NCI-H2107 treated with DMSO at 0.1 percent for 48 hours (cell line): ENCODE measurements at regions not wholly inside any gene's neighbourhood (a gene's known extent, or its start where the extent isn't known, plus 50 kb on each side); places are given as distances from the start of the nearest gene placed in this dataset.

Source experiments
- DNase-seq: peaks from one replicate; lab custom pipeline; 2025; ENCODE audit not compliant: unreplicated experiment; lab: John Stamatoyannopoulos, UW

DNA sequence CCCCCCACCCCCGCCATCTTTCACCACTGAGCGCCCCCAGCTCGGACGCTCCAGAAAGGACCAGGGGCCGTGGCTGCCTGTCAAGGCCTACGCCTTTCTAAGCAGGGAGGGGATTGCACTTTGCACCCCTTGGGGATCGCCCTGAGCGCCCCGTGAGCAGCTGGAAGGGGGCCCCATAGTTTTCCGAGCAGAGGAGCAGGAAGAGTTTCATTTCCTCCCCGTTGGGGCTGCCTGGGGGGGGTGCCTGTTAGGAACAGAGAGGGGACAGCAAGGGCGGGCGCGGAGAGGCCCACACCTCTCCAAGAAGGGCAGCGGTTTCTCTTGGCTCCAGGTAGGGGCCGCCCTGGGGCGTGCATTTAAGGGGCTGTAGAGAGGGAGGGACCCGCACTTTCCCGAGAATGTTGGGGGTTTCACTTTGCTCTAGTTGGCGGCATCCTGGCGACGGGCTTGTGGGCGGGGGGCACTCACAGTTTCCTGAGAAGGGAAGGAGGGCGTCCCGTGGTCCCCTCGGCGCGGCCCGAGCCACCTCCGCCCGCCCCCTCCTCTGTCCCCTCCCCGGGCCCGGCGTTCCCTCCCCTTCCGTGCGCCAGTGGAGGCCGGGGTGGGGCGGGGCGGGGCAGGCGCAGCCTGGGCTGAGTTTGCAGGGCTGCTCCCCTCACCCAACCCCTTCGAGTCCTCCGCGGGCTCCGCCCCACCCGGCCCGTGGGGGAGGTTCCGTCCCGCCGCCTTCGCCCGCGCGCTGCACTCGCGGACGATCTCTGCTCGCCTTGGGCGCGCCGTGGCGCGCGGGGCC is 82.3 kb upstream of the CD99 start:
- DNase-seq: no peak

DNA sequence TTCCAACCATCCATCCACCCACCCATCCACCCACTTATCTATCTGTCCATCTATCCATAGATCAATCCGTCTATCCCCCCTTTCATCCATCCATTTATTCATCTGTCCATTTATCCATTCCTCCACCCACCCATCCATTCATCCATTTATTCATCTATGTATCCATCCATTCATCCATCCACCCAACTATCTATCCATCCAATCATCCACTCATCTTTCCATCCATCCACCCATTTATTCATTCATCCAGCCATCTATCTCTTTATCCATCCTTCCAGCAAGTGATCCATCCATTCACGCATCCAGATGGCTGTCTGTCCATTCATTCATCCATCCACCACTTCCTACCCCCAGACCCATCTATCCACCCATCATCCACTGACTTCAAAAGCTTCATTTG is 84.0 kb upstream of the CD99 start:
- DNase-seq: no peak

DNA sequence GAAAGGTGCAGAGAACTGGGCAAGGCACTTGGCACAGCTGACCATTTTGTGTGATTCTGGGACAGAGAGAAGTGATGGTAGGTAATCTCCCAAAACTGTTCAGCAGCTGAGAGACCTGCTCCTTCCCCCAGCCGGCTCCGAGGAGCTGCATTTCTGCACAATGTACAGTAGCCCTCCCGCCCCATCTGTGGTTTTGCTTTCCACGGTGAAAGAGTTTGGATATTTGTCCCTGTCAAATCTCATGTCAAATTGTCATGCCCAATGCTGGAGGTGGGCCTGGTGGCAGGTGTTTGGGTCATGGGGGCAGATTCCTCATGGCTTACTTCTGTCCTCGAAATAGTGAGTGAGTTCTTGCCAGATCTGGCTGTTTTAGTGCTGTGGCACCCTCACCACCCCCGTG is 90.5 kb upstream of the CD99 start:
- DNase-seq: no peak

DNA sequence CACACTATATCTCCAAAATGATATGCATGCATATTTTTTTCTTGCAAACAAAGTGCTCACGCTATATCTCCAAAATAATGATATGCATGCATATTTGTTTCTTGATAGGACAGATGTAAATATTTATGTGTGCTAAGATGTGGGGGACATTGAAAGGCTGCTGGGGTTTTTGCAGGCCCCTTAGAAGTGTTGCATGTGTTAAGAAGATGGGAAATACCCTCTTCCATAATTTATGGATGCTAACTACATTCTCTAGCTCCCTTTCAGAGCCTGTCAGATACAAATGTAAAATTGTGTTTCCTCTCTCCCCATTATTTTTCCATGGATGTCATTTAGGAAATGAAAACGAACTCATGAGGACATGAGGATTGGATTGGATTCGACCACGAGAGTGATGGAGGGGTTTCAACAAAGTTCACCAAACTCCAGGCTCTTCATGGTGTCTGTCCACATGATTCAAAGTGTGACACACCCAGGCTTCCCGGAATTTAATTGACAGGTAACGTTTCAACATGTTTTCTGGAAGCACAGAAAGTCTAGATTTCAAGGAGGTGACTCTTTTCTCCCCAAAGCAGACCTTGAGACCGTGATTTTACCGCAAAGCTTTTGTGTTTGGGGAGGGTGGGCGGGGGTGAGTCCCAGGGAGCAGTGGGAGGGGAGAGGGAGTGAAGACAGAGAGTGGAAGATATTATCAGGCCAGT is 94.4 kb upstream of the CD99 start:
- DNase-seq: no peak

DNA sequence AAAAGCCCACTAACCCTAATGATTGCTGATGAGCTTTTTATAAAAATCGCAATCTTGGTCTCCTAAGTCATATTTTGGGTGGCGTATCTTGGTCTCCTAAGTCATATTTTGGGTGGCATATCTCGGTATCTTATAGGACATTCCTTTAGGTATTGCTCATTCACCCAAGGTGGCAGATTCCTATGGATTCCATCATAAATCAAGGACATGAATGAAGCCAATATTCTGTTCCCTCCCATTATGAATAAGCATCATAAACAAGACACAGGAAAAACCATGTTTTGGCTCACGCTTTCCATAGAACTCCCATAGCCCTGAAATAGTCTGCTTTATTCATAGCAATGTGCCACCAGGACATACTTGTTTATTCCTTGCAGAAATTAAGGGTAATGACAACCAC is 95.0 kb upstream of the CD99 start:
- no peak for DNase-seq

DNA sequence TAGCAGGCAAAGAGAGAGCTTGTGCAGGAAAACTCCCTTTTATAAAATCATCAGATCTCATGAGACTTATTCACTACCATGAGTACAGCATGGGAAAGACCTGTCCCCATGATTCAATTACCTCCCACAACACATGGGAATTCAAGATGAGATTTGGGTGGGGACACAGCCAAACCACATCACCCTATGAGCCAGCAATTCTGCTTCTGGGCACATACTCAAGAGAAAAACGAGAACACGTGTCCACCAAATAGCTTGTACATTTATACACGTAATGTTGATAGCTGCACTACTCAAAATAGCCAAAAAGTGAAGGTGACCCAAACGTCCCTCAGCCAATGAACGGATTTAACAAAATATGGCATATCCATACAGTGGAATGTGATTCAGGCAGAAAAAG is 94.5 kb upstream of the DHRSX start:
- DNase-seq: no peak

DNA sequence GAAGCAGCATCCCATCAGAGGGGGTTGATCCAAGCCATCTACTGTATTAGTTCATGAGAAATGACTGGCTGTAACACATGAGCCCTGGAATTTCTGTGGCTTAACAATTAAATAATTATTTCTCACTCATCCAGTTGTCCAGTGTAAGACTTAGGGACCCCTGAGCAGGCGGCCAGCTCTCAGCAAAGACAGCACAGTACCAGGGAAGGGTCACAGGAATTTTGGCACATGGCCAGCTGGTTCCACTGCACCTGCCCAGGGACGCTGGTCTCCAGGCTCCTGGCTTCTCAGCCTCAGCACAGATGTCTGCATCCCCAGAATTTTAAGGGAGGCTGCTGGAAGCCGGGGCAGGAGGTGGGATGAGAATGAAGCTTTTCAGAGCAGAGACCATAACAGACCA is 93.7 kb upstream of the DHRSX start:
- no peak for DNase-seq

DNA sequence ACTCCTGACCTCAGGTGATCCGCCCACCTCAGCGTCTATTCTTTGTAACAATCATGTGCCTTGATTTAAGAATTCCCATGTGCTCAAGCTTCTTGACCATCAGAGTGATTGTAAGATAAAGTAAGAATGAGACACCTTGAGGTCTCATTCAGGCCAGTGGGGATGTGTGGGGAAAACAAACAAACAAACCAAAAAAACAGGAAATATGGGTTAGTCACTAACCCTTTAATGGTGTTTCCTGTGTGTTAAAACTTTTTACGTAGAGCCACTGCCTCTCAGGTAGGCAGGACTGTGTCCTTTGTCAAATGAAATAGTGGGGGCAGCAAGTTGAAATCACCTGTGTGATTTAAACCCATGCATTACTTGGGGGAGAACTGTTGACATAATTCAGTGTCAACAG is 91.5 kb upstream of the DHRSX start:
- DNase-seq: no peak

DNA sequence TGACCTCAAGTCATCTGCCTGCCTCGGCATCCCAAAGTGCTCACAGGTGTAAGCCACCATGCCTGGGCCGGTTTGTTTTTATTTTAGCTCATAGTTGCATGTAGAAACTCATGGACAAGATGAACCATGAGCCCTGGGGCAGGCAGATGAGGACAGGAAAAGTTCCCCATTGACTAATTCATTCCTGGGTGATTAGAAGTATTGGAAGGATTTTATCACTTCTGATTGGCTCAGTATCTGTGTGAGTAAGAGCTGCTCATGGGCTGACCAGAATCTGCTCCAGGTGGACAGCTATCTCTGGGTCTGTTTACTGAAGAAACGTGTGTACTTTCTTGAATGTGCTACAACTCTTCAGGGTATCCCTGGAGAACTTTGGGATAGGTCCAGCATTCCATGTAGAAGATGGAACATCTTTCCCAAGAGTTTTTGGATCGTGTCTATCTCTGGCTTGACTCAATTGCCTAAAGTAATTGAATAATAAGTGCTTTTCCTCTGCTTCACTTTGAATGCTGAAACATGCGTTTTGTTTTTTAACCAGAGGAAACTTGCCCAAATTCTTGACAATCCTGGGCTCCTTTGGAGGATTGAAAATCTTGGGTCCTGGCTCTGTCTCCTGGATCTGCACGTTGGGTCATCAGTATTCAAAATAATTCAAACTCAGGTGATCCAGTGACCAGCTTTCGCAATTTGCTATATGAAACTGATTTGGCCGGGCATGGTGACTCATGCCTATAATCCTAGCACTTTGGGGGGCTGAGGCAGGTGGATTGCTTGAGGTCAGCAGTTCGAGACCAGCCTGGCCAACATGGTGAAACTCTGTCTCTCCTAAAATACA is 88.6 kb upstream of the DHRSX start:
- DNase-seq: no peak

DNA sequence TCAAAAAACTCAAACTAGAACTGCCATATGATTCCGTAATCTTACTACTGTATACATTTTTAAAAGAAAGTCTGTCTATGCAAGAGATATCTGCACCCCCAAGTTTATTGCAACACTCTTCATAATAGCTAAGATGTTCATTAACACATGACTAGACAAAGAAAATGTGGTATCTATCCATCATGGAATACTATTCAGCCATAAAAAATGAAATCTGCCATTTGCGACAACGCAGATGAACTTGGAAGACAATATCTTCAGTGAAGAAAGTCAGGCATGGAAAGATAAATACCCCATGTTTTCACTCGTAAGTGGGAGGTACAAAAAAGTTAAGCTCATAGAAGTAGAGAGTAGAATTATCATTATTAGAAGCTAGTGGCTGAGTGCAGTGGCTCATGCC is 87.3 kb upstream of the DHRSX start:
- no peak for DNase-seq

DNA sequence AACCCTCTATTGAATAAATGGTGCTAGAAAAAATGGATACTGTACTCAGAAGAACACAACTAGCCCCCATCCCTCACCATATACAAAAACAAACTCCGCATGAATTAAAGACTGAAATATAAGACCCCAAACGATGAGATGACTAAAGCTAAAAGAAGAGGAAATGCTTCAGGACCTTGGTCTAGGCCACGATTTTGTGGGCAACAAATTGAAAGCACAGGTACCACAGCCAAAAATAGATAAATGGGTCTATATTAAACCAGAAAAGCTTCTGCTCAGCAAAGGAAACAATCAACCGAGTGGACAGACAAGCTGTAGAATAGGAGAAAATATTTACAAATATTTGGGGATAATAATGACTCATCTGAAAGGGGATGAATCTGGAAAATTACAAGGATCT is 86.4 kb upstream of the DHRSX start:
- no peak for DNase-seq

DNA sequence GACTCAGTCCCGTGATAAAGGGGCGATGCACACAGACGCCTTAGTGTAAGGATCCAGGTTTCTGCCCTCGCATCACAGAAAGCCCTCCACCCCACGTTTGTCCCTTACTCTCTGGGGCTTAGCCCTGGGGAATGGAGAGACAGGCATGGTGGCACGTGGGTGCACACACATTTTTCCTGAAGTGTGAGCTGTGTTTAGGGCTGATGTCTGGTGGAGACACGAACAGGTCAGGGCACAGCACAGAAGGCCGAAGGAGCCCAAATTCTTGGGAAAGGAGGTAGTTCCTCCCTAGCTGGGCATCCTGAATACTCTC is 84.3 kb upstream of the DHRSX start:
- no peak for DNase-seq

DNA sequence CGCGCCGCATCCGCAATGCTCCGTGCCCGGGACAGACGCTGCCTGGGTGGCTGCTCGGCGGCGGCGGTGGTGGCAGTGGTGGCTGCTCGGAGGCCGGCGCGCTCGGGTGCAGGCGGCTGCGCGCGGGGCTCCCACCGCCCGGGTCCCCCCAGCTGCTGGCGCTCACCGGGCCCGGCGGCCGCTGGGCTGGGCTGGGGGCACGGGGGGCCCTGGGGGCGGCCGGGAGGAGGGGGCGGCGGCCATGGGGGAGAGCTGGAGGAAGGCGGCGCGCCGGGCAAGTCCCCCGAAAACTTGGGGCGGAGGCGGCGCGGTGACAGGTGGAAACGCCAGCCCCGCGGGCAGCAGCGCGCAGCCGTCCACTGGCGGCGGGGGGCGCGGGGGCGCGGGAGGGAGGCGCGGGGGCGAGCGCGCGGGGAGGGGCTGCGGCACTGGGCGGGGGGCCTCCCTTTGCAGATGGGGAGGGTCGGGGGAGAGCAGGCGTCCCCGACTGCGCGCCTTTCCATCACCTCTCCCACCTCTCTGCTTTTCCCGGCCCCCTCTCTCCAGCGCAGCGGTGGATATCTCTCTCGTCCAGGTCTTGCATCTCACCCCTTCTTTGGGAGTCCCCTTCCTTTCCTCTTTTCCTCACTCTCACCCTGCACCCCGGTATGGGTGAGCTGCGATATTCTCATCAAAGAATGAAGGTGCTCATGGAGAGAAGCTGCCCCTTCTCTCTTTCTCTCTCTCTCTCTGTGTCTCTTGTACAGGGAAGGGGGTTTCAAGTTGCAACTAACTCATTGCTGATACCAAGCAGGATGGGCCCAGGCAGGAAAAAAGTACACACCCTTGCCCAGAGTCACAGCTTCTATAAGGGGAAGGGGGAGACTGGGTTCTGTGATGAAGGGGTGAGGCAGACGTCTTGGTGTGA is 83.7 kb upstream of the DHRSX start:
- DNase-seq: no peak

DNA sequence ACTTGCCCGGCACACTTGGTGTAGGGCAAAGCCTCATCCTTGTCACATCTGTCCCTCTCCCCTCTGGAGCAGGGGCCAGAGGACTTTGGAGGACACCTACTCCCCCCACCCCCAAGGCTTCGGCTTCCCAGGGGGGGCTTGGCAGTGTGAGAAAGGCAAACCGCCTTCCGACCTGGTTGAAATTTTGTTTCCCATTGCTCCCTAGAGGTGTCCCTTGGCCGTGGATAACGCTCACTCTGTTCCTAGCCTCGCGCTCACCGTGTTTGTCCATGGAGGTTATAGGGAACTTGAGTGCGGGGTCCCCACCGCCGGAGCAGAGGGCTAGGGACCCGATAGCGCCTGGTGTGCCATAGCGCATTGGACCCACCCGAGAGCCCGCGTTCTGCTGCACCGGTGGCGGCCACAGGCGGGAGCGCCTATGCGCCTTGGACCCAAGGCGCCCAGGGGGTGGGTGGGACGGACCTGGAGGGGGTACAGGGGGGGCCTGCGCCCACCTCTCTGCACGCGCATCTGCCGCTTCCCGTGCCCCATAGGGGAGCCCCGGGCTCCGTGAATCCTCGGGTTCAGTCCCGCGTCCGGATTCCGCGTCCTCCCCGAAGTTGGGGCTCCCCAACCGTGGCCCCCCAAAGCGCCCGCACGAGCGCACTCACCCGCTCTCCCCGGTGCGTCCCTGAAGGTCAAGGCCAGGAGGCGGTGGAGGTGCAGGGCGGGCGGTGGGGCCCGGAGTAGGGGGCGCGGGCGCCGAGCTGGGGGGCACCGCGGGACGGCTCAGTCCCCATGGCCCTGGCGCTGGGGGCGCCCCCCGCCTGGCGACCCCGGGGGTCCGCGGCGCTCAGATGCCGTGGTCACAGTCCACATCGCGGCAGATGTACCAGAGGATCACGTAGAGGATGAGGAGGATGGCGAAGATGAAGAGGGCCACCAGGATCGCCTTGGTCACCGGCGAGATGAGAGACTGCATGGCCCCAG is 82.7 kb upstream of the DHRSX start:
- DNase-seq: no peak

DNA sequence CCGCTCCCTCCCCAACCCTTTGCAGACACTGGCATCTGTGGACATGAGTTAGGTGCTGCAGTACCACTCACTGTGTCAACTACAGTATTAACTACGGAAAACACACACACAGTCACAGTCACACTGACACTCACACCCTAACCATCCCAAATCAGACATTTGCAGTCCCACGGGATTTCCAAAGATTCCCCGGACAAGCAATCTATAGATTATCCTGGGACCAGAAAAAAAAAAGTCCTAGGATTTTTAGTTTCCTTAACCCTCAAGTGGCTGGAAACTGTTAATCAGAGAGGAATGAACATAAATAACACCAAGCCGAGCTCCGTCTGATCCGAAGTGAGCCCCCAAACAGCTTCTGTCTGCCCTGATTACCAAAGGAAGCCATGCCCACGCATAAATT is 81.9 kb upstream of the DHRSX start:
- DNase-seq: no peak

DNA sequence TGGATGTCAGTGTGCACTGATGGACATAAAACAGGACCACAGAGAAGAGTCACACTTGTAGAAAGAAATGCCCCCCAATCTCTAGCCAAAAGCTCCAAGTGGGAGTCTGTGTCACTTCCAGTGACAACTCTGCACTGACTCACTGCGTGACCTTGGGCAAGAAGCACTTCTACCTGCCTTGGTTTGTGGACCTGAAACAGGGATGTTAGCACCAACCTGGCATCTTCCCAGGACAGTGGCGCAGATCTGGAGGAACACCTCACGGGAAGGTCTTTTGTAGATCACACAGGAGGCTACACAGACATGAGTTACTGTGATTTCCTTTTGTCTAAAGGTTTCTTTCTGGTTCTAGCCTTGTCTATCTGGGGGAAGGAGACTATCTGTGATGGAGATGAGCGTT is 80.5 kb upstream of the DHRSX start:
- DNase-seq: no peak

DNA sequence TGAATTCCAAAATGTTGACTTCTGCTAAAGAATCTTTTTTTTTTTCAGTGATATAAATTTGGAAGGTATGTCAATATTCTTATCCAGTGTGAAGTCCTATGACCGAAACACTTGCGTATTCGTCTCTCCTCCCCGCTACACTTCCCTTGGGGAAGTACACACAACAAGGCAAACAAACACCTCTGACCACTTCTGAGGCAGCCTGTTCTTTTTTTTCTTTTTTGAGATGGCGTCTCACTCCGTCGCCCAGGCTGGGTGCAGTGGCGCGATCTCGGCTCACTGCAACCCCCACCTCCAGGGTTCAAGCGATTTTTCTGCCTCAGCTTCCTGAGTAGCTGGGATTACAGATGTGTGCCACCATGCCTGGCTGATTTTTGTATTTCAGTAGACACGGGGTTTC is 78.1 kb upstream of the DHRSX start:
- no peak for DNase-seq

DNA sequence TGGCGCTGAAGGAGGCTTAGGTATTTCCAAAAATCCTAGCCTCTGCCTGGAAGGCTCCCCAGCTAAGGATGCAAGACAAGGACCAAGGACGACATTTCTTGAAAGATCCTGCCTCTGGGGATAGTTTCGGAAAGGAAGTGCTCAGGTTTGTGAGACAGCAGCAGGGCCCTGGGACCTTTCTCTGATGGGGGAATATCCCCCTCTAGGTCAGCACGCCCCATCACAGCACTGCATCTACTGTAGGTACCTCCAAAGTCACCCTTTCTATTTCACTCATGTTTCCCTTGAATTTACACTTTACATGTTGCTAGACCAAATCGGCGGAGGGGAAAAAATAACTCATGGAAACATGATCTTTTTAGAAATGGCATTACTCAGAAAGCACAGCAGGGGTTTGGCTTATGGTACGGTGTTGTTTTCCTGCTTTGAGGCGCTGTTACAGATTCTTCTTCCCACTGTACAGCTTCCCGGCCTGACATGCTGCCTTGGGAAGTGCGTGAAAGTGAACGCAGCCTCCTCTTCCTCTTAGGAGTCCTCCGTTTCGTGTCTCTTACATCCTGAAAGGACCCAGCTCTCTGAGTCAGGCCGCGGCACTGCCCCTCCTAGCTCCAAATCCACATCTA is 77.2 kb upstream of the DHRSX start:
- DNase-seq: peak; percentile 38

DNA sequence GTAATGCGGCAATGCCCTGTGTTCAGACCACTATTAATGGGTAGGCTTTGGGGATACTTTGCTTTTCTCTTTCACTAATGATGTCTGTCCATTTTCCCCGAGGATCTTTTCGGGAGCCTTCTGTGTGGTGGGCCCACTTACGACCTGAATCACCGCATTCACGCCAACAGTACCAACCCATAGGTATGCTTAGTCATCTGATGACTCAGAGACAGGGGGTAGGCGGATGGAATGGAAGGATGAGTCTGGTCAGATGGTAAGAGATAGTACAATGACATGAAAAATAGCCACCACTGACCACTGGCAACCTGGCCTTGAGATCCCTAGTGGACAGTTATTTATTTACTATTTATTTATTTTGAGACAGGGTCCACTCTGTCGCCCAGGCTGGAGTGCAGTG is 76.0 kb upstream of the DHRSX start:
- DNase-seq: no peak

DNA sequence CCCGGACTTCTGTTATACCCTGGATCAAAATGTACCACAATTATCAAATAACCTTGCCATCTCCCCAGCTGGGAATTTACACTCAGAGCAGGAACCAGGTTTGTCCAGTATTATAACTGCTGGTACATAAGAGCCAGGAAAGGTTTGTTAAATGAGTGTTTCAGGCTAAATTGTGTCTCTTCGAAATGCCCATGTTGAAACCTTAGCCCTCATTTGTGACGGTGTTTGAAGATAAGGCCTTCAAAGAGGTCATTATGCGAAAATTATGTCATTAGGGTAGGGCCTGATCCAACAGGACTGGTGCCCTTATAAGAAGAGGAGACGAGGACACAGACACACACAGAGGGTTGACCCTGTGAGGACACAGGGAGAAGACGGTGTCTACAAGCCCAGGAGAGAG is 73.5 kb upstream of the DHRSX start:
- DNase-seq: no peak
